Neural cell (in vitro differentiated cells): ENCODE measurements at regions not wholly inside any gene's neighbourhood (a gene's known extent, or its start where the extent isn't known, plus 50 kb on each side); places are given as distances from the start of the nearest gene placed in this dataset.

ENCODE experiments used
- POLR2AphosphoS5 ChIP-seq: IDR thresholded peaks from 2 replicates; pipeline ENCODE4 v1.6.1; 2012
- TF ChIP-seq, protein P1 (sequence below): IDR thresholded peaks from 2 replicates; pipeline ENCODE4 v1.6.1; 2012; ENCODE audit warnings: borderline replicate concordance
- TF ChIP-seq, protein P2 (sequence below): fragments of 450-650 bp; IDR thresholded peaks from 2 replicates; pipeline ENCODE4 v1.5.1; 2014; ENCODE audit warnings: antibody characterized with exemption, mild to moderate bottlenecking, moderate library complexity; ENCODE audit not compliant: poor library complexity, severe bottlenecking

DNA sequence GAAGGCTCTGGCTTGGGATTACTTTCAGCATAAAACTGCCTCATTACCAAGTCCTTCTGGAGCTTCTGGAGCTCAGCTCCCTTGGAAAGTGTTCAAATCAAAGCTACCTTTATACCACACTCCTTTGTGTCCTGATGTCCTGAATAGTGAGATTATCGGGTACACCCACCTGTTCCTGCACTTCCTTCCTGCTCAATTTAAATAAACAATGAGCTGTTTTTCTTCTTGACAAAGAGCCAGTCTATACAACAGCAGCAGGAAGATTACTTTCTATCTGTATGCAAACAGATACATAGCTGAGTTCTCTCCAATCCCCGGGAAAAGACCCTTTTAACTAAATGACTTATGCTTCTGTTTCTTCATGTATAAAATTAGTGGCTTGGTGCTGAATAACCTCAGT, 258.0 kb upstream of the FMN2 start:
- TF ChIP-seq, protein P1, sequence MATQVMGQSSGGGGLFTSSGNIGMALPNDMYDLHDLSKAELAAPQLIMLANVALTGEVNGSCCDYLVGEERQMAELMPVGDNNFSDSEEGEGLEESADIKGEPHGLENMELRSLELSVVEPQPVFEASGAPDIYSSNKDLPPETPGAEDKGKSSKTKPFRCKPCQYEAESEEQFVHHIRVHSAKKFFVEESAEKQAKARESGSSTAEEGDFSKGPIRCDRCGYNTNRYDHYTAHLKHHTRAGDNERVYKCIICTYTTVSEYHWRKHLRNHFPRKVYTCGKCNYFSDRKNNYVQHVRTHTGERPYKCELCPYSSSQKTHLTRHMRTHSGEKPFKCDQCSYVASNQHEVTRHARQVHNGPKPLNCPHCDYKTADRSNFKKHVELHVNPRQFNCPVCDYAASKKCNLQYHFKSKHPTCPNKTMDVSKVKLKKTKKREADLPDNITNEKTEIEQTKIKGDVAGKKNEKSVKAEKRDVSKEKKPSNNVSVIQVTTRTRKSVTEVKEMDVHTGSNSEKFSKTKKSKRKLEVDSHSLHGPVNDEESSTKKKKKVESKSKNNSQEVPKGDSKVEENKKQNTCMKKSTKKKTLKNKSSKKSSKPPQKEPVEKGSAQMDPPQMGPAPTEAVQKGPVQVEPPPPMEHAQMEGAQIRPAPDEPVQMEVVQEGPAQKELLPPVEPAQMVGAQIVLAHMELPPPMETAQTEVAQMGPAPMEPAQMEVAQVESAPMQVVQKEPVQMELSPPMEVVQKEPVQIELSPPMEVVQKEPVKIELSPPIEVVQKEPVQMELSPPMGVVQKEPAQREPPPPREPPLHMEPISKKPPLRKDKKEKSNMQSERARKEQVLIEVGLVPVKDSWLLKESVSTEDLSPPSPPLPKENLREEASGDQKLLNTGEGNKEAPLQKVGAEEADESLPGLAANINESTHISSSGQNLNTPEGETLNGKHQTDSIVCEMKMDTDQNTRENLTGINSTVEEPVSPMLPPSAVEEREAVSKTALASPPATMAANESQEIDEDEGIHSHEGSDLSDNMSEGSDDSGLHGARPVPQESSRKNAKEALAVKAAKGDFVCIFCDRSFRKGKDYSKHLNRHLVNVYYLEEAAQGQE: no peak
- TF ChIP-seq, protein P2, sequence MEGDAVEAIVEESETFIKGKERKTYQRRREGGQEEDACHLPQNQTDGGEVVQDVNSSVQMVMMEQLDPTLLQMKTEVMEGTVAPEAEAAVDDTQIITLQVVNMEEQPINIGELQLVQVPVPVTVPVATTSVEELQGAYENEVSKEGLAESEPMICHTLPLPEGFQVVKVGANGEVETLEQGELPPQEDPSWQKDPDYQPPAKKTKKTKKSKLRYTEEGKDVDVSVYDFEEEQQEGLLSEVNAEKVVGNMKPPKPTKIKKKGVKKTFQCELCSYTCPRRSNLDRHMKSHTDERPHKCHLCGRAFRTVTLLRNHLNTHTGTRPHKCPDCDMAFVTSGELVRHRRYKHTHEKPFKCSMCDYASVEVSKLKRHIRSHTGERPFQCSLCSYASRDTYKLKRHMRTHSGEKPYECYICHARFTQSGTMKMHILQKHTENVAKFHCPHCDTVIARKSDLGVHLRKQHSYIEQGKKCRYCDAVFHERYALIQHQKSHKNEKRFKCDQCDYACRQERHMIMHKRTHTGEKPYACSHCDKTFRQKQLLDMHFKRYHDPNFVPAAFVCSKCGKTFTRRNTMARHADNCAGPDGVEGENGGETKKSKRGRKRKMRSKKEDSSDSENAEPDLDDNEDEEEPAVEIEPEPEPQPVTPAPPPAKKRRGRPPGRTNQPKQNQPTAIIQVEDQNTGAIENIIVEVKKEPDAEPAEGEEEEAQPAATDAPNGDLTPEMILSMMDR: no peak
- no peak for TF ChIP-seq POLR2AphosphoS5
